ENCODE measurements at regions not wholly inside any gene's neighbourhood (a gene's known extent, or its start where the extent isn't known, plus 50 kb on each side); places are given as distances from the start of the nearest gene placed in this dataset.
"Not testable (repeated sequence)": the region's sequence is repeated elsewhere in the genome, so short reads cannot be mapped to it uniquely, and the experiment has no call there.

- CTCF ChIA-PET: no interaction called here
- no peak for DNase-seq (ENCODE audit: low read depth)
- Histone ChIP-seq H3K36me3 (ENCODE audit: control insufficient read depth, insufficient read depth, low read length) (no peaks in the 10 kb centered on the region), H3K27me3 (ENCODE audit: control insufficient read depth, insufficient read depth, low read length) (no peaks in the 10 kb centered on the region), H3K4me3 (ENCODE audit: low read depth, low read length) (no peak overlapping the region)
- POLR2A ChIA-PET: no interaction called here
- no peak for TF ChIP-seq CTCF (IDR thresholded peaks at IDR 0.05; ENCODE audit: insufficient read depth, low read depth, low read length)
Observed at GRCh38 chr3:21955406-21955805, 204.4 kb upstream of the ZNF385D start.

- POLR2A ChIA-PET: no interaction called here
- no peak for TF ChIP-seq CTCF (IDR thresholded peaks at IDR 0.05; ENCODE audit: insufficient read depth, low read depth, low read length)
Observed at GRCh38 chr3:21960033-21960432, 209.0 kb upstream of the ZNF385D start.

GRCh38 chr3:21962456-21962855 is 211.4 kb upstream of the ZNF385D start:
- no peak for DNase-seq (ENCODE audit: low read depth)
- no peak overlapping the region for H3K4me3 ChIP-seq (ENCODE audit: low read depth, low read length)
- no peaks in the 10 kb centered on the region for H3K27me3 ChIP-seq (ENCODE audit: control insufficient read depth, insufficient read depth, low read length)
- H3K36me3 ChIP-seq (ENCODE audit: control insufficient read depth, insufficient read depth, low read length): no peaks in the 10 kb centered on the region
- TF ChIP-seq CTCF (IDR thresholded peaks at IDR 0.05; ENCODE audit: insufficient read depth, low read depth, low read length): no peak
- POLR2A ChIA-PET: no interaction called here
- CTCF ChIA-PET: interaction anchor here (0.6 kb wide), 1 partner anchor 19 kb away, joined by 3 read pairs; no protein-coding TSS in a partner anchor

More at GRCh38 chr3:21960033-21960432, 209.0 kb upstream of the ZNF385D start:
- Histone ChIP-seq H3K27me3 (ENCODE audit: control insufficient read depth, insufficient read depth, low read length) (no peaks in the 10 kb centered on the region), H3K36me3 (ENCODE audit: control insufficient read depth, insufficient read depth, low read length) (no peaks in the 10 kb centered on the region), H3K4me3 (ENCODE audit: low read depth, low read length) (no peak overlapping the region)
- DNase-seq (ENCODE audit: low read depth): no peak
- CTCF ChIA-PET: no interaction called here

- H3K27me3 ChIP-seq (ENCODE audit: control insufficient read depth, insufficient read depth, low read length); H3K4me3 ChIP-seq (ENCODE audit: low read depth, low read length); DNase-seq (ENCODE audit: low read depth); POLR2A ChIA-PET; H3K36me3 ChIP-seq (ENCODE audit: control insufficient read depth, insufficient read depth, low read length): not testable (repeated sequence)
- CTCF ChIA-PET: interaction anchor here (0.8 kb wide), 1 partner anchor 147 kb away, joined by 3 read pairs; no protein-coding TSS in a partner anchor
Observed at GRCh38 chr3:21966457-21966856, 215.4 kb upstream of the ZNF385D start.

GRCh38 chr3:21979706-21980105 is 228.7 kb upstream of the ZNF385D start:
- no peaks in the 10 kb centered on the region for H3K27me3 ChIP-seq (ENCODE audit: control insufficient read depth, insufficient read depth, low read length)
- POLR2A ChIA-PET: no interaction called here
- no peak overlapping the region for H3K4me3 ChIP-seq (ENCODE audit: low read depth, low read length)
- CTCF ChIA-PET: interaction anchor here (0.7 kb wide), 1 partner anchor 11 kb away, joined by 3 read pairs; no protein-coding TSS in a partner anchor
- H3K36me3 ChIP-seq (ENCODE audit: control insufficient read depth, insufficient read depth, low read length): no peaks in the 10 kb centered on the region
- no peak for TF ChIP-seq CTCF (IDR thresholded peaks at IDR 0.05; ENCODE audit: insufficient read depth, low read depth, low read length)
- DNase-seq (ENCODE audit: low read depth): no peak

GRCh38 chr3:21989341-21990042 is 238.5 kb upstream of the ZNF385D start:
- no peak for DNase-seq (ENCODE audit: low read depth)
- CTCF ChIA-PET: no interaction called here

More at GRCh38 chr3:21989341-21990042, 238.5 kb upstream of the ZNF385D start:
- POLR2A ChIA-PET: no interaction called here
- H3K36me3 ChIP-seq (ENCODE audit: control insufficient read depth, insufficient read depth, low read length): no peaks in the 10 kb centered on the region
- no peak for TF ChIP-seq CTCF (IDR thresholded peaks at IDR 0.05; ENCODE audit: insufficient read depth, low read depth, low read length)
- H3K4me3 ChIP-seq (ENCODE audit: low read depth, low read length): no peak overlapping the region
- no peaks in the 10 kb centered on the region for H3K27me3 ChIP-seq (ENCODE audit: control insufficient read depth, insufficient read depth, low read length)

Measured in BJ (cell line).